Mesendoderm (in vitro differentiated cells): ENCODE measurements at regions not wholly inside any gene's neighbourhood (a gene's known extent, or its start where the extent isn't known, plus 50 kb on each side); places are given as distances from the start of the nearest gene placed in this dataset.

Source experiments
- DNase-seq: peaks from one replicate; pipeline ENCODE4 v3.0.0; 2013
- H2AK5ac ChIP-seq: 2 replicates; pipeline ENCODE4 v1.6.1; 2013; ENCODE audit warnings: low read length, inconsistent platforms
- H2BK120ac ChIP-seq: 2 replicates; pipeline ENCODE4 v1.6.1; 2013; ENCODE audit warnings: low read depth, mild to moderate bottlenecking, low read length, moderate library complexity, mixed read lengths
- H2BK15ac ChIP-seq: replicated peaks from 2 replicates; pipeline ENCODE4 v1.6.1; 2013; ENCODE audit warnings: low read depth, mild to moderate bottlenecking, moderate library complexity
- H2BK5ac ChIP-seq: 2 replicates; pipeline ENCODE4 v1.6.1; 2013; ENCODE audit warnings: low read length, inconsistent platforms
- H3K18ac ChIP-seq: 2 replicates; pipeline ENCODE4 v1.6.1; 2013; ENCODE audit warnings: mild to moderate bottlenecking, low read length, mixed read lengths
- H3K23ac ChIP-seq: one replicate; pipeline ENCODE4 v1.6.1; 2013; ENCODE audit warnings: low read length
- H3K27ac ChIP-seq: 2 replicates; pipeline ENCODE4 v1.5.1; 2013; ENCODE audit warnings: low read depth, mild to moderate bottlenecking, inconsistent platforms, low read length, moderate library complexity
- H3K27me3 ChIP-seq: 2 replicates; pipeline ENCODE4 v1.6.1; 2013; ENCODE audit warnings: low read length, control low read depth, mild to moderate bottlenecking, inconsistent platforms; ENCODE audit not compliant: insufficient read depth, poor library complexity
- H3K36me3 ChIP-seq: 2 replicates; pipeline ENCODE4 v1.6.1; 2013; ENCODE audit warnings: low read length, inconsistent platforms; ENCODE audit not compliant: control insufficient read depth, insufficient read depth
- H3K4ac ChIP-seq: one replicate; pipeline ENCODE4 v1.6.1; 2013; ENCODE audit warnings: low read depth, mild to moderate bottlenecking, low read length, moderate library complexity
- H3K4me1 ChIP-seq: 2 replicates; pipeline ENCODE4 v1.6.1; 2013; ENCODE audit warnings: low read depth, low read length, inconsistent platforms; ENCODE audit not compliant: control insufficient read depth
- H3K4me2 ChIP-seq: 2 replicates; pipeline ENCODE4 v1.6.1; 2013; ENCODE audit warnings: low read length
- H3K4me3 ChIP-seq: 2 replicates; pipeline ENCODE4 v1.5.1; 2013; ENCODE audit warnings: mild to moderate bottlenecking, low read length
- H3K56ac ChIP-seq: one replicate; pipeline ENCODE4 v1.6.1; 2013; ENCODE audit warnings: low read length
- H3K79me1 ChIP-seq: 2 replicates; pipeline ENCODE4 v1.6.1; 2013; ENCODE audit warnings: low read length, inconsistent platforms
- H3K79me2 ChIP-seq: 2 replicates; pipeline ENCODE4 v1.6.1; 2013; ENCODE audit warnings: mild to moderate bottlenecking, low read length; ENCODE audit not compliant: control insufficient read depth, insufficient read depth
- H3K9ac ChIP-seq: 2 replicates; pipeline ENCODE4 v1.6.1; 2013; ENCODE audit warnings: low read length, inconsistent platforms
- H4K5ac ChIP-seq: one replicate; pipeline ENCODE4 v1.6.1; 2013; ENCODE audit warnings: low read length
- H4K8ac ChIP-seq: one replicate; pipeline ENCODE4 v1.6.1; 2013; ENCODE audit warnings: low read depth, mild to moderate bottlenecking, control low read depth, low read length, moderate library complexity
- WGBS: extraction: QIAGEN DNeasy Blood & Tissue Kit; methylation state at CpG from one replicate; pipeline ENCODE4 v1.1.7; 2013; ENCODE audit warnings: low lambda C conversion rate, missing lambda C conversion rate; ENCODE audit not compliant: insufficient coverage; ENCODE audit errors: extremely low coverage; 5-methylcytosine and 5-hydroxymethylcytosine counted together

- H3K27me3 ChIP-seq: no peaks in the 10 kb centered on the region
- no CpG with 5 or more reads among the region's 8 CpGs for WGBS
These were observed 1036.5 kb upstream of the CNTNAP5 start for GRCh38 chr2:122988395-122989221.

DNA sequence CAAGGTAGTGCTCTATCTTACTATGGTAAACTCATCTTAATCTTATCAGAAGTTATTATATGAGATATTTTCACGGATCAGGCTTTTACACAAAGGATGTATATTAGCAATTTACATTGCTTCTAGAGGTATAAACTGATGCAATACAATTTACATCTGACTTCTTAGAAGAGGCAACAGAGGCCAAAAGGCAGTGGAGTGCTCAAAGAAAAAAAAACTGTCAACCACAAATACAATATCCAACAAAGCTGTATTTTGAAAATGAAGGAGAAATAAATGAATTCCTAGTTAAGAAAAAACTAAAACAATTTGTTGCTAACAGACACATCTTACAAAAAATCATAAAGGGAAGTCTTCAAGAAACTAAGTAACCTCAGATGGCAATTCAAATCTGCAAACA is 1031.5 kb upstream of the CNTNAP5 start:
- no CpG with 5 or more reads among the region's 1 CpG for WGBS
- no peak overlapping the region for H4K8ac ChIP-seq

More at GRCh38 chr2:122988395-122989221, 1036.5 kb upstream of the CNTNAP5 start:
- H3K9ac ChIP-seq: no peak overlapping the region
- H3K56ac ChIP-seq: no peak overlapping the region
- DNase-seq: peak; percentile 2
- no peak overlapping the region for H3K4me2 ChIP-seq
- H2BK120ac ChIP-seq: no peak overlapping the region
- no peak overlapping the region for H2BK15ac ChIP-seq
- no peaks in the 10 kb centered on the region for H3K79me2 ChIP-seq
- no peak overlapping the region for H3K4ac ChIP-seq
- H4K5ac ChIP-seq: no peak overlapping the region
- H3K18ac ChIP-seq: no peak overlapping the region
- no peak overlapping the region for H4K8ac ChIP-seq
- H3K36me3 ChIP-seq: no peaks in the 10 kb centered on the region
- no peak overlapping the region for H3K4me3 ChIP-seq
- no peaks in the 10 kb centered on the region for H3K4me1 ChIP-seq
- H2BK5ac ChIP-seq: no peak overlapping the region
- no peak overlapping the region for H2AK5ac ChIP-seq
- H3K23ac ChIP-seq: no peak overlapping the region
- H3K79me1 ChIP-seq: no peaks in the 10 kb centered on the region
- no peak overlapping the region for H3K27ac ChIP-seq

GRCh38 chr2:122999258-122999657 is 1025.8 kb upstream of the CNTNAP5 start:
- Histone ChIP-seq H2BK120ac (no peak overlapping the region), H3K79me1 (no peaks in the 10 kb centered on the region), H3K4me3 (no peak overlapping the region), H2AK5ac (no peak overlapping the region), H3K4me2 (no peak overlapping the region), H3K79me2 (no peaks in the 10 kb centered on the region), H3K4me1 (no peaks in the 10 kb centered on the region), H2BK15ac (no peak overlapping the region), H3K18ac (no peak overlapping the region), H3K27ac (no peak overlapping the region), H3K27me3 (no peaks in the 10 kb centered on the region), H4K5ac (no peak overlapping the region), H2BK5ac (no peak overlapping the region), H4K8ac (no peak overlapping the region), H3K9ac (no peak overlapping the region), H3K23ac (no peak overlapping the region), H3K56ac (no peak overlapping the region), H3K4ac (no peak overlapping the region), H3K36me3 (no peaks in the 10 kb centered on the region)
- DNase-seq: no peak
- WGBS: no CpG with 5 or more reads among the region's 3 CpGs

More for the DNA sequence above, 1031.5 kb upstream of the CNTNAP5 start:
- H3K4ac ChIP-seq: no peak overlapping the region
- DNase-seq: no peak
- no peak overlapping the region for H3K18ac ChIP-seq
- H4K5ac ChIP-seq: no peak overlapping the region
- H3K79me1 ChIP-seq: no peaks in the 10 kb centered on the region
- no peak overlapping the region for H3K9ac ChIP-seq
- no peak overlapping the region for H3K56ac ChIP-seq
- H3K4me1 ChIP-seq: no peaks in the 10 kb centered on the region
- no peak overlapping the region for H3K27ac ChIP-seq
- no peaks in the 10 kb centered on the region for H3K27me3 ChIP-seq
- no peak overlapping the region for H3K23ac ChIP-seq
- no peaks in the 10 kb centered on the region for H3K36me3 ChIP-seq
- no peak overlapping the region for H2BK120ac ChIP-seq
- H3K79me2 ChIP-seq: no peaks in the 10 kb centered on the region
- H3K4me3 ChIP-seq: no peak overlapping the region
- no peak overlapping the region for H2AK5ac ChIP-seq
- no peak overlapping the region for H2BK15ac ChIP-seq
- no peak overlapping the region for H2BK5ac ChIP-seq
- H3K4me2 ChIP-seq: no peak overlapping the region

- Histone ChIP-seq H3K4me2 (no peak overlapping the region), H3K27ac (no peak overlapping the region), H3K79me2 (no peaks in the 10 kb centered on the region), H2AK5ac (no peak overlapping the region), H3K79me1 (no peaks in the 10 kb centered on the region), H2BK120ac (no peak overlapping the region), H3K4me3 (no peak overlapping the region), H3K23ac (no peak overlapping the region), H3K27me3 (no peaks in the 10 kb centered on the region), H3K18ac (no peak overlapping the region), H3K36me3 (no peaks in the 10 kb centered on the region), H4K5ac (no peak overlapping the region), H2BK5ac (no peak overlapping the region), H3K4me1 (no peaks in the 10 kb centered on the region), H3K56ac (no peak overlapping the region), H4K8ac (no peak overlapping the region), H2BK15ac (no peak overlapping the region), H3K4ac (no peak overlapping the region), H3K9ac (no peak overlapping the region)
- no CpG with 5 or more reads among the region's 9 CpGs for WGBS
- peak; percentile 14 for DNase-seq
These were observed 1025.3 kb upstream of the CNTNAP5 start for GRCh38 chr2:122999821-123000220.

GRCh38 chr2:123002660-123003248 is 1022.3 kb upstream of the CNTNAP5 start:
- Histone ChIP-seq H3K56ac (no peak overlapping the region), H3K23ac (no peak overlapping the region), H3K79me1 (no peaks in the 10 kb centered on the region), H3K27me3 (no peaks in the 10 kb centered on the region), H3K36me3 (no peaks in the 10 kb centered on the region), H3K18ac (no peak overlapping the region), H3K9ac (no peak overlapping the region), H3K4me1 (no peaks in the 10 kb centered on the region), H2AK5ac (no peak overlapping the region), H3K27ac (no peak overlapping the region), H4K5ac (no peak overlapping the region), H3K79me2 (no peaks in the 10 kb centered on the region), H2BK15ac (no peak overlapping the region), H3K4me3 (no peak overlapping the region), H4K8ac (no peak overlapping the region), H2BK120ac (no peak overlapping the region), H3K4me2 (no peak overlapping the region), H3K4ac (no peak overlapping the region), H2BK5ac (no peak overlapping the region)
- DNase-seq: no peak
- WGBS: no CpG with 5 or more reads among the region's 3 CpGs
